HepG2 (cell line): ENCODE measurements at regions not wholly inside any gene's neighbourhood (a gene's known extent, or its start where the extent isn't known, plus 50 kb on each side); places are given as distances from the start of the nearest gene placed in this dataset.
A peak's percentile ranks its signal among the peaks of the same experiment; 100 is the strongest.

Source experiments
- CBX5 ChIP-seq: sonication (generic); formaldehyde crosslinking; IDR thresholded peaks from 2 replicates; pipeline ENCODE4 v1.4.0; 2020; ENCODE audit warnings: missing genetic modification reagents, borderline replicate concordance
- CEBPG ChIP-seq: IDR thresholded peaks from 2 replicates; pipeline ENCODE4 v1.6.1; 2016
- FOXA3 ChIP-seq: IDR thresholded peaks from 2 replicates; pipeline ENCODE4 v1.6.1; 2016; ENCODE audit warnings: missing genetic modification reagents, missing compliant biosample characterization
- GATAD1 ChIP-seq: IDR thresholded peaks from 2 replicates; pipeline ENCODE4 v1.6.1; 2016; ENCODE audit warnings: missing genetic modification reagents, missing compliant biosample characterization
- HMGA1 ChIP-seq: sonication (generic); formaldehyde crosslinking; conservative IDR thresholded peaks from 2 replicates; pipeline ENCODE4 v1.4.0; 2020; ENCODE audit warnings: missing genetic modification reagents
- KAT2B ChIP-seq: fragments of 150-350 bp; IDR thresholded peaks from 2 replicates; pipeline ENCODE4 v1.6.1; 2014; ENCODE audit warnings: low read depth, low read length, borderline replicate concordance
- MEF2D ChIP-seq: sonication (generic); formaldehyde crosslinking; IDR thresholded peaks from 2 replicates; pipeline ENCODE4 v1.5.1; 2020; ENCODE audit warnings: mild to moderate bottlenecking, missing genetic modification reagents
- PHF5A ChIP-seq: IDR thresholded peaks from one replicate; pipeline ENCODE4 v1.6.1; 2018; ENCODE audit warnings: low read depth, missing genetic modification reagents; ENCODE audit not compliant: unreplicated experiment
- PPARG ChIP-seq: conservative IDR thresholded peaks from 2 replicates; pipeline ENCODE4 v1.6.1; 2016; ENCODE audit warnings: missing biosample characterization, missing genetic modification reagents
- SOX6 ChIP-seq, 2 experiments: fragments of 450-650 bp in 1 of 2; sonication (generic) in 1 of 2; formaldehyde crosslinking in 1 of 2; IDR thresholded peaks; 2 replicates each; pipeline versions ENCODE4 v1.4.0 to v1.6.1; 2017 to 2020; ENCODE audit warnings: antibody characterized with exemption in 1 of 2, mild to moderate bottlenecking in 1 of 2, missing genetic modification reagents in 1 of 2
- TCF7L2 ChIP-seq: IDR thresholded peaks from 2 replicates; pipeline ENCODE4 v1.6.1; 2011; ENCODE audit warnings: mild to moderate bottlenecking, low read depth, low read length, moderate library complexity
- ZBTB46 ChIP-seq: sonication (generic); formaldehyde crosslinking; IDR thresholded peaks from 2 replicates; pipeline ENCODE4 v1.4.0; 2020; ENCODE audit warnings: mild to moderate bottlenecking, missing genetic modification reagents, borderline replicate concordance
- ZEB1 ChIP-seq: IDR thresholded peaks from 2 replicates; pipeline ENCODE4 v1.6.1; 2012; ENCODE audit warnings: mild to moderate bottlenecking, low read depth, inconsistent platforms; ENCODE audit not compliant: insufficient replicate concordance
- ZFY ChIP-seq: sonication (generic); formaldehyde crosslinking; IDR thresholded peaks from 2 replicates; pipeline ENCODE4 v1.4.0; 2020; ENCODE audit warnings: missing genetic modification reagents
- ZMYM4 ChIP-seq: sonication (generic); formaldehyde crosslinking; IDR thresholded peaks from 2 replicates; pipeline ENCODE4 v1.8.1; 2023; ENCODE audit warnings: mild to moderate bottlenecking, missing genetic modification reagents
- ZNF280D ChIP-seq: sonication (generic); formaldehyde crosslinking; IDR thresholded peaks from 2 replicates; pipeline ENCODE4 v1.5.1; 2020; ENCODE audit warnings: mild to moderate bottlenecking, missing genetic modification reagents
- ZNF432 ChIP-seq: sonication (generic); formaldehyde crosslinking; IDR thresholded peaks from 2 replicates; pipeline ENCODE4 v1.5.0; 2020; ENCODE audit warnings: missing genetic modification reagents, mild to moderate bottlenecking, borderline replicate concordance
- ZNF546 ChIP-seq: sonication (generic); formaldehyde crosslinking; conservative IDR thresholded peaks from 2 replicates; pipeline ENCODE4 v1.8.1; 2023; ENCODE audit warnings: mild to moderate bottlenecking, missing genetic modification reagents
- ZNF761 ChIP-seq: sonication (generic); formaldehyde crosslinking; conservative IDR thresholded peaks from 2 replicates; pipeline ENCODE4 v1.4.0; 2020; ENCODE audit warnings: mild to moderate bottlenecking, missing genetic modification reagents
- TF ChIP-seq, protein P1 (sequence below): IDR thresholded peaks from 2 replicates; pipeline ENCODE4 v1.6.1; 2016; ENCODE audit warnings: missing compliant biosample characterization, missing genetic modification reagents, borderline replicate concordance
- TF ChIP-seq, protein P2 (sequence below): IDR thresholded peaks from 2 replicates; pipeline ENCODE4 v1.6.1; 2016

GRCh38 chr14:54108481-54109471 lies 152.2 kb upstream of the BMP4 start (continued):
- TF ChIP-seq ZBTB46 (CRISPR knock-in tag) = no peak
- TF ChIP-seq ZNF546 (CRISPR knock-in tag) = no peak
- TF ChIP-seq CEBPG (CRISPR knock-in tag) = peak; percentile 68
- no peak for TF ChIP-seq PPARG (CRISPR knock-in tag)
- no peak for TF ChIP-seq HMGA1 (CRISPR knock-in tag)
- TF ChIP-seq SOX6 (IDR thresholded peaks at IDR 0.05) = no peak
- peak; percentile 89 for TF ChIP-seq SOX6 (CRISPR knock-in tag; IDR thresholded peaks at IDR 0.05)
- TF ChIP-seq ZNF432 = no peak
- TF ChIP-seq ZFY (CRISPR knock-in tag) = no peak
- peak; percentile 83 for TF ChIP-seq TCF7L2
- no peak for TF ChIP-seq PHF5A (CRISPR knock-in tag)
- TF ChIP-seq GATAD1 = peak; percentile 37; the same call in 1 of the 2 replicates
- peak; percentile 72 for TF ChIP-seq ZMYM4
- peak; percentile 57 for TF ChIP-seq ZNF280D
- TF ChIP-seq, protein P1, sequence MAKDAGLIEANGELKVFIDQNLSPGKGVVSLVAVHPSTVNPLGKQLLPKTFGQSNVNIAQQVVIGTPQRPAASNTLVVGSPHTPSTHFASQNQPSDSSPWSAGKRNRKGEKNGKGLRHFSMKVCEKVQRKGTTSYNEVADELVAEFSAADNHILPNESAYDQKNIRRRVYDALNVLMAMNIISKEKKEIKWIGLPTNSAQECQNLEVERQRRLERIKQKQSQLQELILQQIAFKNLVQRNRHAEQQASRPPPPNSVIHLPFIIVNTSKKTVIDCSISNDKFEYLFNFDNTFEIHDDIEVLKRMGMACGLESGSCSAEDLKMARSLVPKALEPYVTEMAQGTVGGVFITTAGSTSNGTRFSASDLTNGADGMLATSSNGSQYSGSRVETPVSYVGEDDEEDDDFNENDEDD (CRISPR knock-in tag) = peak; percentile 3; the same call in 1 of the 2 replicates
- TF ChIP-seq CBX5 (CRISPR knock-in tag) = no peak
- TF ChIP-seq, protein P2, sequence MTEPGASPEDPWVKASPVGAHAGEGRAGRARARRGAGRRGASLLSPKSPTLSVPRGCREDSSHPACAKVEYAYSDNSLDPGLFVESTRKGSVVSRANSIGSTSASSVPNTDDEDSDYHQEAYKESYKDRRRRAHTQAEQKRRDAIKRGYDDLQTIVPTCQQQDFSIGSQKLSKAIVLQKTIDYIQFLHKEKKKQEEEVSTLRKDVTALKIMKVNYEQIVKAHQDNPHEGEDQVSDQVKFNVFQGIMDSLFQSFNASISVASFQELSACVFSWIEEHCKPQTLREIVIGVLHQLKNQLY = peak; percentile 43; the same call in 1 of the 2 replicates
- no peak for TF ChIP-seq ZEB1
- peak; percentile 65 for TF ChIP-seq FOXA3 (CRISPR knock-in tag)
- TF ChIP-seq KAT2B = no peak
- peak; percentile 39; the same call in 1 of the 2 replicates for TF ChIP-seq ZNF761 (CRISPR knock-in tag)
- TF ChIP-seq MEF2D = 0 out of 2 replicates have a peak, but pooled peaks have one; percentile 26
